ENCODE measurements at regions not wholly inside any gene's neighbourhood (a gene's known extent, or its start where the extent isn't known, plus 50 kb on each side); places are given as distances from the start of the nearest gene placed in this dataset.

DNA sequence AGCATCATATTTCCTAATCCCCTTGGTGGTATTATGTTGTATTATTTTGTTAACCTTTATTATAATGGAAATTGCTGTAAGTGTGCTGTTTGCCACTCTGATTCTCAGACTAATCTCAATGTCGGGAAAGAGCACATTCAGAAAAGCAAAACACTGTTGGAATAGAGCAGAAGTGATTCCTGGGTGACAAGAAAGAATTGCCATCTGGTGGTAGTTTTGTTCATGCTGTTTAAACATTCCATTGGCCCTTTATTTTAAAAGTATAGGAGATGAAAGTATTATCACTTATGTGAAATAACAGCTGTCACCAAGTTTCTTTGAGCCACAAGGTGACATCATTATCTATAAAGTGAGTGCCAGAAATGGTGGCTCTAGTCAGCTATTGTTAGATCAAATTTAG, 301.3 kb upstream of the SGCD start (continued):
- TF ChIP-seq, protein P1, sequence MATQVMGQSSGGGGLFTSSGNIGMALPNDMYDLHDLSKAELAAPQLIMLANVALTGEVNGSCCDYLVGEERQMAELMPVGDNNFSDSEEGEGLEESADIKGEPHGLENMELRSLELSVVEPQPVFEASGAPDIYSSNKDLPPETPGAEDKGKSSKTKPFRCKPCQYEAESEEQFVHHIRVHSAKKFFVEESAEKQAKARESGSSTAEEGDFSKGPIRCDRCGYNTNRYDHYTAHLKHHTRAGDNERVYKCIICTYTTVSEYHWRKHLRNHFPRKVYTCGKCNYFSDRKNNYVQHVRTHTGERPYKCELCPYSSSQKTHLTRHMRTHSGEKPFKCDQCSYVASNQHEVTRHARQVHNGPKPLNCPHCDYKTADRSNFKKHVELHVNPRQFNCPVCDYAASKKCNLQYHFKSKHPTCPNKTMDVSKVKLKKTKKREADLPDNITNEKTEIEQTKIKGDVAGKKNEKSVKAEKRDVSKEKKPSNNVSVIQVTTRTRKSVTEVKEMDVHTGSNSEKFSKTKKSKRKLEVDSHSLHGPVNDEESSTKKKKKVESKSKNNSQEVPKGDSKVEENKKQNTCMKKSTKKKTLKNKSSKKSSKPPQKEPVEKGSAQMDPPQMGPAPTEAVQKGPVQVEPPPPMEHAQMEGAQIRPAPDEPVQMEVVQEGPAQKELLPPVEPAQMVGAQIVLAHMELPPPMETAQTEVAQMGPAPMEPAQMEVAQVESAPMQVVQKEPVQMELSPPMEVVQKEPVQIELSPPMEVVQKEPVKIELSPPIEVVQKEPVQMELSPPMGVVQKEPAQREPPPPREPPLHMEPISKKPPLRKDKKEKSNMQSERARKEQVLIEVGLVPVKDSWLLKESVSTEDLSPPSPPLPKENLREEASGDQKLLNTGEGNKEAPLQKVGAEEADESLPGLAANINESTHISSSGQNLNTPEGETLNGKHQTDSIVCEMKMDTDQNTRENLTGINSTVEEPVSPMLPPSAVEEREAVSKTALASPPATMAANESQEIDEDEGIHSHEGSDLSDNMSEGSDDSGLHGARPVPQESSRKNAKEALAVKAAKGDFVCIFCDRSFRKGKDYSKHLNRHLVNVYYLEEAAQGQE (IDR thresholded peaks at IDR 0.05; ENCODE audit: low read depth): no peak

DNA sequence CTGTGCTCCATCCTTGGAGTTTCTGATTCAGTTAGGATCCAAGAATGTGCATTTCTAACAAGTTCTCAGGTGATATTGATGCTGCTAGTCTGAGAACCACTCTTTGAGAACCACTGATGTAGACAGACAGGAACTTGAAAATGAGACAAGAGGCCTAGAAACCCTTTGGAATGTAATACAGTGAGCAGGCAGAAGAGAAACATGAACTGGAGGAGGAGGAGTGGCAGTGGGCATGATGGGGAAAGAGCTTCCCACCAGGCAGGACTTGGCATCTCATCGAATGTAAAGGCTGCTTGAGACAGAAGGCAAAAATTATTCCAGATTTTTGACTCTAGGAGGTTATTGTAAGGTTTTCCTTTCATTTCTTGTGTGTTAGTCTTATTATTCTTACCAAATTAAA, 295.8 kb upstream of the SGCD start:
- intact Hi-C loops (cut with micrococcal nuclease): no loop called here
- ChIA-PET CTCF (no interaction called here), POLR2A (no interaction called here), RAD21 (ENCODE audit: low non-redundant PET in 1 of 2, low total read pairs in 2 of 2, uncharacterized antibody in 2 of 2, unreplicated experiment in 2 of 2) (no interaction called here)
- Histone ChIP-seq H3K9me2 (ENCODE audit: insufficient read depth) (no peaks in the 10 kb centered on the region), H3K9ac (ENCODE audit: low read length) (no peak overlapping the region), H3K4me2 (ENCODE audit: low read length) (no peak overlapping the region), H3K36me3 (ENCODE audit: control insufficient read depth in 1 of 2, insufficient read depth in 2 of 2, low read length in 2 of 2) (no peaks in the 10 kb centered on the region), H3K4me1 (ENCODE audit: control insufficient read depth in 1 of 2, insufficient read depth in 2 of 2, low read length in 2 of 2) (no peaks in the 10 kb centered on the region), H2AFZ (ENCODE audit: low read depth, low read length, poor library complexity, severe bottlenecking) (no peak overlapping the region), H3K9me3 (ENCODE audit: control insufficient read depth in 1 of 2, insufficient read depth in 1 of 2, low read depth in 1 of 2, low read length in 2 of 2) (peaks cover 3 to 22% of the 10 kb centered on the region in 2 experiments; a peak in 2 of 4 replicates), H4K20me1 (ENCODE audit: insufficient read depth) (no peaks in the 10 kb centered on the region), H3K79me2 (ENCODE audit: insufficient read depth, low read length) (no peaks in the 10 kb centered on the region), H3K27ac (ENCODE audit: low read depth, low read length) (no peak overlapping the region), H3K27me3 (ENCODE audit: insufficient read depth, low read length) (no peaks in the 10 kb centered on the region), H3K4me3 (replicated peaks in 1 of 2; ENCODE audit: low read depth in 1 of 2, low read length in 2 of 2) (no peak overlapping the region)
- TF ChIP-seq CEBPB (IDR thresholded peaks at IDR 0.05; ENCODE audit: low read depth) (no peak), FOSL1 (IDR thresholded peaks at IDR 0.05; ENCODE audit: low read depth) (no peak), SRF (IDR thresholded peaks at IDR 0.05; ENCODE audit: low read depth) (no peak), EGR1 (IDR thresholded peaks at IDR 0.05; ENCODE audit: low read depth) (no peak)
- TF ChIP-seq, protein P2, sequence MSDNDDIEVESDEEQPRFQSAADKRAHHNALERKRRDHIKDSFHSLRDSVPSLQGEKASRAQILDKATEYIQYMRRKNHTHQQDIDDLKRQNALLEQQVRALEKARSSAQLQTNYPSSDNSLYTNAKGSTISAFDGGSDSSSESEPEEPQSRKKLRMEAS (IDR thresholded peaks at IDR 0.05): no peak
- TF ChIP-seq, protein P3, sequence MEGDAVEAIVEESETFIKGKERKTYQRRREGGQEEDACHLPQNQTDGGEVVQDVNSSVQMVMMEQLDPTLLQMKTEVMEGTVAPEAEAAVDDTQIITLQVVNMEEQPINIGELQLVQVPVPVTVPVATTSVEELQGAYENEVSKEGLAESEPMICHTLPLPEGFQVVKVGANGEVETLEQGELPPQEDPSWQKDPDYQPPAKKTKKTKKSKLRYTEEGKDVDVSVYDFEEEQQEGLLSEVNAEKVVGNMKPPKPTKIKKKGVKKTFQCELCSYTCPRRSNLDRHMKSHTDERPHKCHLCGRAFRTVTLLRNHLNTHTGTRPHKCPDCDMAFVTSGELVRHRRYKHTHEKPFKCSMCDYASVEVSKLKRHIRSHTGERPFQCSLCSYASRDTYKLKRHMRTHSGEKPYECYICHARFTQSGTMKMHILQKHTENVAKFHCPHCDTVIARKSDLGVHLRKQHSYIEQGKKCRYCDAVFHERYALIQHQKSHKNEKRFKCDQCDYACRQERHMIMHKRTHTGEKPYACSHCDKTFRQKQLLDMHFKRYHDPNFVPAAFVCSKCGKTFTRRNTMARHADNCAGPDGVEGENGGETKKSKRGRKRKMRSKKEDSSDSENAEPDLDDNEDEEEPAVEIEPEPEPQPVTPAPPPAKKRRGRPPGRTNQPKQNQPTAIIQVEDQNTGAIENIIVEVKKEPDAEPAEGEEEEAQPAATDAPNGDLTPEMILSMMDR (IDR thresholded peaks at IDR 0.05 in 2 of 3, conservative IDR thresholded peaks at IDR 0.05 in 1 of 3; ENCODE audit: borderline replicate concordance in 1 of 3, insufficient read depth in 1 of 3, low read depth in 2 of 3, low read length in 2 of 3): no peak
- BruUV-seq (replicated peaks): no TSS peak
- DNase-seq (ENCODE audit: low read depth, low spot score): no peak
- no peak for ATAC-seq
